Astrocyte (in vitro differentiated cells and primary cell): ENCODE measurements at regions not wholly inside any gene's neighbourhood (a gene's known extent, or its start where the extent isn't known, plus 50 kb on each side); places are given as distances from the start of the nearest gene placed in this dataset.

Source experiments
- DNase-seq: peaks from one replicate; pipeline ENCODE4 v3.0.0-alpha.2; 2010; ENCODE audit warnings: low read depth
- FAIRE-seq: peaks from 2 replicates; lab custom pipeline; 2011; peaks lifted over from hg19 to GRCh38; lab: Jason Lieb, UNC
- H2AFZ ChIP-seq: 2 replicates; pipeline ENCODE4 v1.6.0; 2012; ENCODE audit warnings: low read depth, low read length, inconsistent platforms
- H3K27ac ChIP-seq: 2 replicates; pipeline ENCODE4 v1.5.1; 2011; ENCODE audit warnings: low read depth, low read length, inconsistent platforms
- H3K27me3 ChIP-seq: 2 replicates; pipeline ENCODE4 v1.6.0; 2011; ENCODE audit warnings: low read length, inconsistent platforms; ENCODE audit not compliant: insufficient read depth
- H3K36me3 ChIP-seq: 2 replicates; pipeline ENCODE4 v1.5.1; 2011; ENCODE audit warnings: low read length, inconsistent platforms; ENCODE audit not compliant: insufficient read depth
- H3K4me1 ChIP-seq: 2 replicates; pipeline ENCODE4 v1.5.1; 2011; ENCODE audit warnings: low read length, inconsistent platforms; ENCODE audit not compliant: insufficient read depth
- H3K4me2 ChIP-seq: 2 replicates; pipeline ENCODE4 v1.6.0; 2012; ENCODE audit warnings: low read length, inconsistent platforms
- H3K4me3 ChIP-seq: 2 replicates; pipeline ENCODE4 v1.5.1; 2011; ENCODE audit warnings: low read depth, mild to moderate bottlenecking, low read length, inconsistent platforms; ENCODE audit not compliant: insufficient read depth
- H3K79me2 ChIP-seq: 2 replicates; pipeline ENCODE4 v1.6.0; 2012; ENCODE audit warnings: mild to moderate bottlenecking, low read length, inconsistent platforms; ENCODE audit not compliant: insufficient read depth
- H3K9ac ChIP-seq: 2 replicates; pipeline ENCODE4 v1.6.0; 2012; ENCODE audit warnings: mild to moderate bottlenecking, low read length, inconsistent platforms
- H3K9me3 ChIP-seq: 2 replicates; pipeline ENCODE4 v1.5.1; 2012; ENCODE audit warnings: low read depth, mild to moderate bottlenecking, low read length, inconsistent platforms; ENCODE audit not compliant: insufficient read depth
- H4K20me1 ChIP-seq: 2 replicates; pipeline ENCODE4 v1.6.0; 2012; ENCODE audit warnings: low read length, inconsistent platforms; ENCODE audit not compliant: insufficient read depth
- H3K27ac Mint-ChIP-seq: one replicate; pipeline ENCODE4 v1.8.0; 2021; ENCODE audit warnings: mild to moderate bottlenecking, mixed read lengths; ENCODE audit not compliant: unreplicated experiment
- H3K27me3 Mint-ChIP-seq: one replicate; pipeline ENCODE4 v1.8.0; 2021; ENCODE audit warnings: low read depth, mixed read lengths; ENCODE audit not compliant: unreplicated experiment
- H3K36me3 Mint-ChIP-seq: one replicate; pipeline ENCODE4 v1.8.0; 2021; ENCODE audit warnings: low read depth, mixed read lengths; ENCODE audit not compliant: unreplicated experiment
- H3K4me1 Mint-ChIP-seq: one replicate; pipeline ENCODE4 v1.8.0; 2021; ENCODE audit warnings: low read depth, mixed read lengths; ENCODE audit not compliant: unreplicated experiment
- H3K4me3 Mint-ChIP-seq: one replicate; pipeline ENCODE4 v1.8.0; 2021; ENCODE audit warnings: mild to moderate bottlenecking, moderate library complexity, mixed read lengths; ENCODE audit not compliant: unreplicated experiment
- H3K9me3 Mint-ChIP-seq: one replicate; pipeline ENCODE4 v1.8.0; 2021; ENCODE audit warnings: mild to moderate bottlenecking, mixed read lengths; ENCODE audit not compliant: unreplicated experiment
- EZH2 ChIP-seq: IDR thresholded peaks from 2 replicates; pipeline ENCODE4 v1.6.1; 2012; ENCODE audit warnings: mild to moderate bottlenecking, low read length, inconsistent platforms; ENCODE audit not compliant: insufficient read depth
- TF ChIP-seq, protein P1 (sequence below): IDR thresholded peaks from 2 replicates; pipeline ENCODE4 v1.5.1; 2011; ENCODE audit warnings: low read depth, mild to moderate bottlenecking, inconsistent platforms, low read length, moderate library complexity; ENCODE audit not compliant: insufficient read depth

DNA sequence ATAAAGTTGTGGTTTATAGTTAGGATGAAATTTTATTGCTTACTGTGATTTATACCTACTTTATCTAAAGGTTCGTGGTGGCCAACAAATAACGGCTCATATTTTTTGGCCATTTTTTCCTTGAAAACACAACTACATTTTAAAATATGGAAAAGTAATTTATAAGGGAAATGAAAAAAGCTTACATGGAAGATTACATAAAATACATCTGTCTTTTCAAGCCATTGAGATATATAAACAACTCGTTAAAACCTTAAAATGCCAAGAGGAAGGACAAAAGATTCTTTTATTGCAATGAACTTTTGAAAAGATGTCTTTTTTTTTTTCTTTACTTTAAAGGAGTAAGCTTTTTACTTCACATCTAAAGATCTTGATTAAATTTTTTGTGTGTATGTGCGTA is 55.4 kb upstream of the EYA4 start:
- H3K27me3 Mint-ChIP-seq, result no peaks in the 10 kb centered on the region
- no peaks in the 10 kb centered on the region for H3K9me3 Mint-ChIP-seq
- Histone ChIP-seq H3K27me3 (no peaks in the 10 kb centered on the region), H3K27ac (no peak overlapping the region), H3K9ac (no peak overlapping the region), H3K79me2 (no peaks in the 10 kb centered on the region), H3K36me3 (no peaks in the 10 kb centered on the region), H2AFZ (no peak overlapping the region), H3K9me3 (no peaks in the 10 kb centered on the region), H3K4me2 (no peak overlapping the region), H3K4me3 (no peak overlapping the region), H3K4me1 (peaks cover 7% of the 10 kb centered on the region), H4K20me1 (no peaks in the 10 kb centered on the region)
- FAIRE-seq, result no peak
- no peaks in the 10 kb centered on the region for H3K36me3 Mint-ChIP-seq
- no peak overlapping the region for H3K27ac Mint-ChIP-seq
- no peak for DNase-seq
- no peak overlapping the region for H3K4me3 Mint-ChIP-seq
- no peak for TF ChIP-seq EZH2
- TF ChIP-seq, protein P1, sequence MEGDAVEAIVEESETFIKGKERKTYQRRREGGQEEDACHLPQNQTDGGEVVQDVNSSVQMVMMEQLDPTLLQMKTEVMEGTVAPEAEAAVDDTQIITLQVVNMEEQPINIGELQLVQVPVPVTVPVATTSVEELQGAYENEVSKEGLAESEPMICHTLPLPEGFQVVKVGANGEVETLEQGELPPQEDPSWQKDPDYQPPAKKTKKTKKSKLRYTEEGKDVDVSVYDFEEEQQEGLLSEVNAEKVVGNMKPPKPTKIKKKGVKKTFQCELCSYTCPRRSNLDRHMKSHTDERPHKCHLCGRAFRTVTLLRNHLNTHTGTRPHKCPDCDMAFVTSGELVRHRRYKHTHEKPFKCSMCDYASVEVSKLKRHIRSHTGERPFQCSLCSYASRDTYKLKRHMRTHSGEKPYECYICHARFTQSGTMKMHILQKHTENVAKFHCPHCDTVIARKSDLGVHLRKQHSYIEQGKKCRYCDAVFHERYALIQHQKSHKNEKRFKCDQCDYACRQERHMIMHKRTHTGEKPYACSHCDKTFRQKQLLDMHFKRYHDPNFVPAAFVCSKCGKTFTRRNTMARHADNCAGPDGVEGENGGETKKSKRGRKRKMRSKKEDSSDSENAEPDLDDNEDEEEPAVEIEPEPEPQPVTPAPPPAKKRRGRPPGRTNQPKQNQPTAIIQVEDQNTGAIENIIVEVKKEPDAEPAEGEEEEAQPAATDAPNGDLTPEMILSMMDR, result no peak
- peaks cover 9% of the 10 kb centered on the region for H3K4me1 Mint-ChIP-seq

DNA sequence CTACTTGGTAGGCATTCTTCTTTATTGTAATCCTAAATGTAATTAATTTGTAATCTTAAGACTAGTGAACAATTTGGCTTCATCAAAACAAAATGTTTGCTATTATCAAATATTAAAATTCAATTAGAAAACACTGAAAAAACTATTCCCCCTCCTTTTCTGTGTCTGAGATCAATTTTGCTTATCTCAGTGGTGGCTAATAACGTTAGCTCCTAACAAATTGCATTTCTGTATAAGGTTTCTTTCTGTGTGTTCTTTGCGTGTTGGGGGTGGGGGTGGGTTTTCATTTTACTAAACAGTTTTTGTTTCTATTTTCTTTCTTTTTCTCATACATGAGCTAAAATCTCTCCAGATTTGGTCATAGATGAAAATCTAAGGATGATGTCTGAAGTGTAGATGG is 54.0 kb upstream of the EYA4 start:
- Mint-ChIP-seq H3K27ac (no peak overlapping the region), H3K27me3 (no peaks in the 10 kb centered on the region), H3K36me3 (no peaks in the 10 kb centered on the region), H3K9me3 (no peaks in the 10 kb centered on the region), H3K4me3 (no peak overlapping the region), H3K4me1 (peaks cover 9% of the 10 kb centered on the region)
- DNase-seq (no peak), FAIRE-seq (no peak)
- H3K4me1 ChIP-seq, result peaks cover 7% of the 10 kb centered on the region
- H3K9me3 ChIP-seq, result no peaks in the 10 kb centered on the region
- TF ChIP-seq, protein P1, result no peak
- TF ChIP-seq EZH2, result no peak
- H3K36me3 ChIP-seq, result no peaks in the 10 kb centered on the region
- H3K79me2 ChIP-seq, result no peaks in the 10 kb centered on the region
- H2AFZ ChIP-seq, result no peak overlapping the region
- no peak overlapping the region for H3K27ac ChIP-seq
- H3K27me3 ChIP-seq, result peaks cover 1% of the 10 kb centered on the region
- H3K9ac ChIP-seq, result no peak overlapping the region
- H3K4me3 ChIP-seq, result no peak overlapping the region
- no peaks in the 10 kb centered on the region for H4K20me1 ChIP-seq
- H3K4me2 ChIP-seq, result no peak overlapping the region

DNA sequence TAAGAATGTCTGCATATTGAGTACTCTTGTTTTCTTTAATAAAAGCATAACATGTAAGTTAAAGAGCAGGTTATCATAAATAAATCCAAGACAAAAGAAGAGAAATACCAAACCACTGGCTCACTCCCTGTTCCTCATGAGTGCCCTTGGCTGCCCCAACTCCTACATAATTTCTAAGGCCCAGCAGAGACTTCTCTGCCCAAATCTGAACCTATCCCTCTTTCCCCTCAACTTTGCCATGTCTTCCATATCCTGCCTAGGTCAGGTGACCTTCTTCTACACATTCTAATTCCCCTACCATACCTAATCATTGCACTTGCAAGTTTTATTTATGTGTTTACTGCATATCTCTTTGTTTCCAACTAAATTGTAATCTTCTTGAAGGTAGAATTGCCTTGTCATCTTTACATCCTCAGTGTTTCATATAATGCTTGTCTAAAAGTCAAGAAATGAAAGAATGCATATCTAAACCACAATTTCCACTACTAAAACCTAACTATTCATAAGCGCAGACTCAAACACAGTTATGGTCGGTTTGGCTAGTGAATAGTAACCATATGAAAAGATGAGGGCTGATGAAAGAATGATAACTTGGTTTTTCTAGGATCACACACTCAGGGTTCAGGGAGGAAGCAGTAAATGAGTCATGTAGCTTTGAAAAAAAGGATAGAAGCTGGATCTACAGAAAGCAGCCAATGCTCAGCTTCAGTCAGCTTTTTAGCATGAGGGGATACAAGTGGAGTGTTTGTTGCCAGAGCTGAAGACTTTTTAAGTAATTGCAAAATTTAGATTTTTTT is 53.3 kb upstream of the EYA4 start:
- no peak overlapping the region for H2AFZ ChIP-seq
- DNase-seq, result peak; percentile 76
- H3K4me1 ChIP-seq, result peaks cover 7% of the 10 kb centered on the region
- no peaks in the 10 kb centered on the region for H3K36me3 ChIP-seq
- Mint-ChIP-seq H3K27me3 (no peaks in the 10 kb centered on the region), H3K9me3 (no peaks in the 10 kb centered on the region), H3K36me3 (no peaks in the 10 kb centered on the region), H3K4me3 (no peak overlapping the region), H3K27ac (peak overlapping the region; percentile 70), H3K4me1 (peaks cover 9% of the 10 kb centered on the region)
- no peaks in the 10 kb centered on the region for H3K9me3 ChIP-seq
- H3K9ac ChIP-seq, result no peak overlapping the region
- no peaks in the 10 kb centered on the region for H3K79me2 ChIP-seq
- H4K20me1 ChIP-seq, result no peaks in the 10 kb centered on the region
- TF ChIP-seq, protein P1, result no peak
- no peak for TF ChIP-seq EZH2
- H3K4me2 ChIP-seq, result no peak overlapping the region
- no peak for FAIRE-seq
- no peak overlapping the region for H3K4me3 ChIP-seq
- no peak overlapping the region for H3K27ac ChIP-seq
- H3K27me3 ChIP-seq, result peaks cover 2% of the 10 kb centered on the region
